HUES48 (cell line): ENCODE measurements at regions not wholly inside any gene's neighbourhood (a gene's known extent, or its start where the extent isn't known, plus 50 kb on each side); places are given as distances from the start of the nearest gene placed in this dataset.
"Not testable (repeated sequence)": the region's sequence is repeated elsewhere in the genome, so short reads cannot be mapped to it uniquely, and the experiment has no call there.

Experiments used
- H3K27ac ChIP-seq: one replicate; pipeline ENCODE4 v1.7.0; 2013; ENCODE audit warnings: low read depth, low read length, inconsistent platforms
- H3K27me3 ChIP-seq: 2 replicates; pipeline ENCODE4 v1.6.1; 2013; ENCODE audit warnings: mild to moderate bottlenecking, low read length; ENCODE audit not compliant: control insufficient read depth, insufficient read depth
- H3K36me3 ChIP-seq: 2 replicates; pipeline ENCODE4 v1.6.1; 2013; ENCODE audit warnings: low read length; ENCODE audit not compliant: control insufficient read depth, insufficient read depth
- H3K4me1 ChIP-seq: 2 replicates; pipeline ENCODE4 v1.6.1; 2013; ENCODE audit warnings: mild to moderate bottlenecking, low read length; ENCODE audit not compliant: control insufficient read depth, insufficient read depth
- H3K4me3 ChIP-seq: 2 replicates; pipeline ENCODE4 v1.5.1; 2013; ENCODE audit warnings: mild to moderate bottlenecking, low read depth, low read length
- H3K9ac ChIP-seq: 2 replicates; pipeline ENCODE4 v1.6.1; 2013; ENCODE audit warnings: mild to moderate bottlenecking, low read depth, low read length, moderate library complexity
- H3K9me3 ChIP-seq: 2 replicates; pipeline ENCODE4 v1.6.1; 2013; ENCODE audit warnings: low read length; ENCODE audit not compliant: control insufficient read depth, insufficient read depth

DNA sequence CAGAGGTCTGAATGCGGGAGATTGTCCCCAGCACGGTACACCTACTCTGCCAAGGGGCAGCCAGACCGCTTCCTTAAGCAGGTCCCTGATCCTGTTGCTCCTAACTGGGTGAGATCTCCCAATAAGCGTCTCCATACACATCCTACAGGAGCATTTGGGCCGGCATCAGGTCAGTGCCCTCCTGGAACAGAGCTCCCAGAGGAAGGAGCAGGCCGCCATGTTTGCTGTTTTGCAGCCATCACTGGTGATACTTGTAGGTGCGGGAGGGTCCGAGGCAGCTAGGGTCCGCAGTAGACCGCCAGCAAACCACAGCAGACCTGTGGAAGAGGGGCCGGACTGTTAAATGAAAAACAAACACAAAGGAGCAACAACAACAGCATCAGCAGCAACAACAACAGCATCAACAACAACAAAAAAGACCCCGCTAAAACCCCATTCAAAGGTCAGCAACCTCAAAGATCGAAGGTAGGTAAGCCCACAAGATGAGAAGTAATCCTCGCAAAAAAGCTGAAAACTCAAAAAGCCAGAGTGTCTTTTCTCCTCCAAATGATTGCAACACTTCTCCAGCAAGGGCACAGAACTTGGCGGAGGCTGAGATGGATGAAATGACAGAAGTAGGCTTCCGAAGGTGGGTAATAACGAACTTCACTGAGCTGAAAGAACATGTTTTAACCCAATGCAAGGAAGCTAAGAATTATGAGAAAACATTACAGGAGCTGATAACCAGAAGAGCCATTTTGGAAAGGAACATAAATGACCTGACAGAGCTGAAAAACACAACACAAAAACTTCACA lies 79.0 kb upstream of the CDH7 start:
- Histone ChIP-seq H3K4me3 (no peak overlapping the region), H3K9me3 (no peaks in the 10 kb centered on the region), H3K9ac (no peak overlapping the region), H3K36me3 (no peaks in the 10 kb centered on the region), H3K27me3 (no peaks in the 10 kb centered on the region), H3K27ac (no peak overlapping the region), H3K4me1 (no peaks in the 10 kb centered on the region)

DNA sequence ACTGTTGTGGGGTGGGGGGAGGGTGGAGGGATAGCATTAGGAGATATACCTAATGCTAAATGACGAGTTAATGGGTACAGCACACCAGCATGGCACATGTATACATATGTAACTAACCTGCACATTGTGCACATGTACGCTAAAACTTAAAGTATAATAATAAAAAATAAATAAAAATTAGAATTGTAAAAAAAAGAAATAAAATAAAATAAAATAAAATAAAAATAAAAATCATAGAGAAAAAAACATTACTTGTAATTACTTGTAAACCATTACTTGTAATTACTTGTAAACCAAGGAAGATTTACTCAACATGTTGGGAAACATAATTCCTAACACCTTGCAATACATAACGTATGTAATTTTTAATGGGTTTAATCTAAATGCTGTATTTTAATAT lies 80.7 kb upstream of the CDH7 start:
- H3K36me3 ChIP-seq, H3K27ac ChIP-seq, H3K9ac ChIP-seq, H3K9me3 ChIP-seq, H3K27me3 ChIP-seq, H3K4me1 ChIP-seq, H3K4me3 ChIP-seq: not testable (repeated sequence)

DNA sequence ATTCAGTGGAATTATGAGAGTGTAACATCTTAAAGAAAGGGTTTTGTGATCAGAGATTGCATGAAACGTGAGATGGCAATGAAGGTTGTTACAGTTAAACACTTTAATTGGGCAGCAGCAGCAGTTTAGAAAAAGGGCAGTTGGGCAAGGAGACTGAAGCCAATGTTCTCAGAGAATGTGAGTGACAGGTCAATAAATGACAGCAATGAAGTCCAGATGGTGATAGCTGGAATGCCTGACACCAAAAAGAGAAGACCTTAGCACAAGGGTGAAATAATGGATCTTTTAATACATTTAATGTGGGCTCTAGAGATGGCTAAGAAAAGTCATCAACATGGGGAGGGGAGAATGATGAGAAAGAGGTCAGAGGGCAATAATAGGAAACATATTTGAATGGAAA lies 89.4 kb upstream of the CDH7 start:
- Histone ChIP-seq H3K9me3 (no peaks in the 10 kb centered on the region), H3K4me3 (no peak overlapping the region), H3K9ac (no peak overlapping the region), H3K27me3 (no peaks in the 10 kb centered on the region), H3K4me1 (peaks cover 9% of the 10 kb centered on the region; the same call in 1 of the 2 replicates), H3K27ac (no peak overlapping the region), H3K36me3 (no peaks in the 10 kb centered on the region)

DNA sequence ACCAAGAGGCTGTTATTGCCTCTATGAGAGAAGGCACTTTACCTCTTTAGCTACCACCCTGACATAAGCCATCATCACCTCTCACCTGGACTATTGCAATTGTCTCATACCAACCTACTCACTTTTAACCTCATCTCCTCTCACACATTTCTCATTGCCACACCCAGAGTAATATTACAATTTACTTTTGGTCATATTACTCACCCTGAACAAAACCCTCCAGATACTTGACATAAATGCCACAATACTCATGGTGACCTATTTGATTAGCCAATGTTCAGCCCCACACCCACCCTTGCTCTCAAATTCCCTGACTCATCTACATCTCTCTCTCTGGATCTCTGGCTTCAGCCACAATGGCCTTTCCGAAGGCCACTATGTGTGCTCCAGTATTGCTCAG lies 90.9 kb upstream of the CDH7 start:
- Histone ChIP-seq H3K27ac (no peak overlapping the region), H3K27me3 (no peaks in the 10 kb centered on the region), H3K9ac (no peak overlapping the region), H3K4me3 (no peak overlapping the region), H3K4me1 (peaks cover 9% of the 10 kb centered on the region; the same call in 1 of the 2 replicates), H3K36me3 (no peaks in the 10 kb centered on the region), H3K9me3 (no peaks in the 10 kb centered on the region)

DNA sequence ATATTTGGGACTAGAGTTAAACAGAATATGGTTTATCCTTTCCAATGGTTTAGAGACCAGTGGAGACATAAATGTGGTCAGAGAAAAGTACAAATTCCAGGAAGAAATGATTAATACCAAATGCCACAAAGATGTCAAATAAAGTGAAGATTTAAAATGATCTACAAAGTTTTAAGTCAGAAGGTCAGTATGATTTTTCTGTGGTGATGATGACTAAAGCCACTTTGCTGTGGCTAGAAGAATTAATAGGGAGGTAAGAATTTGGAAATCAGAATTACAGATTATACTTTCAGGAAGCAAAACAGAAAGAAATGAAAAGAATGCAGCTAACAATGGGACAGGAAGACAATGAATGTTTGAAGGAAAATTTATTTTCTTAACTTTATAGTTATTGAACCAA lies 91.5 kb upstream of the CDH7 start:
- H3K27ac ChIP-seq: no peak overlapping the region
- no peak overlapping the region for H3K4me3 ChIP-seq
- H3K27me3 ChIP-seq: no peaks in the 10 kb centered on the region
- H3K36me3 ChIP-seq: no peaks in the 10 kb centered on the region
- H3K4me1 ChIP-seq: peaks cover 9% of the 10 kb centered on the region; the same call in 1 of the 2 replicates
- H3K9ac ChIP-seq: no peak overlapping the region
- no peaks in the 10 kb centered on the region for H3K9me3 ChIP-seq

DNA sequence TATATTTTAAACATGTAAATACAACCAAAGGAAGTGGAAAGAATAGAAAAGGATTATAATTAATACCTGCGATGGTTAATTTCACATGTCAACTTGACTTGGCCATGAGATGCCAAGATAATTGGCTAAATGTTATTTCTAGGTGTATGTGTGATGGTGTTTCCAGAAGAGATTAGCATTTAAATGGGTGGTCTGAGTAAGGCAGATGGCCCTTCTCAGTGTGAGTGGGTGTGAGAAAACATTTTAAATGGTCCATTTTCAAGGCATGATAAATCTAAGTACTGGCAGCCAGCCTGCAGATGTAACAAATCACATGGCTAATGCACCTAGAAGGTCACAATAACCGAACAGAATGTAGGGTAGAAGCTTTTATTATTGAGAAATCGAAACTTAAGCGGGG lies 99.6 kb upstream of the CDH7 start:
- H3K4me3 ChIP-seq: no peak overlapping the region
- no peak overlapping the region for H3K27ac ChIP-seq
- no peaks in the 10 kb centered on the region for H3K36me3 ChIP-seq

DNA sequence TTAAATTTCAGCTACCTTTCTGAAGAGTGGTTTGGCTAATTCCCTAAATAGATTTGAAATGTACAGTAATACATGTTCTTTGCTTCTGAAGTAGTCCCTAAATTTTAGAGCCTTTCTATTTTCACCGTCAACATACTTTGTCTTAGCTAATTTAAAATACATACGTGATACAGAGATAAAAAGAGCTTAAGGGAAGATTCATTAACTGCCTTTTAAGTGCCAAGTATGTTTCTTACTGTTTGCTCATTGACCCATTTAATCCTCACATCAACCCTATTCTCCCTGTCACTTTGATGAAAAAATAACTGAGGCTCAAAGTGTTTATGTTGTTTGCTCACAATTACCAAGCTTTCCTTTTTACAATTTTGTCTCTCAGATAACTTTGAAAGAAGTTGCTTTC lies 118.6 kb upstream of the CDH7 start:
- Histone ChIP-seq H3K4me1 (no peaks in the 10 kb centered on the region), H3K4me3 (no peak overlapping the region), H3K9ac (no peak overlapping the region), H3K9me3 (no peaks in the 10 kb centered on the region), H3K27ac (no peak overlapping the region), H3K27me3 (no peaks in the 10 kb centered on the region), H3K36me3 (no peaks in the 10 kb centered on the region)

More for the DNA sequence above, 99.6 kb upstream of the CDH7 start:
- no peaks in the 10 kb centered on the region for H3K4me1 ChIP-seq
- no peak overlapping the region for H3K9ac ChIP-seq
- no peaks in the 10 kb centered on the region for H3K27me3 ChIP-seq
- H3K9me3 ChIP-seq: no peaks in the 10 kb centered on the region; the same call in 1 of the 2 replicates

DNA sequence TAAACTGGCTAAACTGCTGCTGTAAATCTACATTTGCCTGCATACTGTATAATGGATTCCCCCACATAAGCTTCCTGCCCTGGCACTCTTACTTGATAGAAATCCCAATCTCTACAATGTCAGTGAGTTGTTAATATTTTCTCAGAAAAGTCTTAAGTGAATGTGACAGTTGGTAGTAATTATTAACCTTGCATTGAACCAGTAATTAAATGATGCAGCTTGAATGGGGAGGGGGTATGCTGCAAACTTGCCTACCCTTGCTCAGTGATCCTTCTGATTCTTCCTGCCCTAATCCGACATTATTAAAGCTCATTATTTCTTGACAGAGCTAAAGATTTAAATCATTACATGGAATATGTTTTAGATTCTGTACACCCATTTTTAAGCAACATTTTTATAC lies 119.0 kb upstream of the CDH7 start:
- H3K9ac ChIP-seq: no peak overlapping the region
- H3K4me3 ChIP-seq: no peak overlapping the region
- no peaks in the 10 kb centered on the region for H3K27me3 ChIP-seq
- H3K9me3 ChIP-seq: no peaks in the 10 kb centered on the region
- H3K4me1 ChIP-seq: no peaks in the 10 kb centered on the region
- no peak overlapping the region for H3K27ac ChIP-seq
- H3K36me3 ChIP-seq: no peaks in the 10 kb centered on the region

DNA sequence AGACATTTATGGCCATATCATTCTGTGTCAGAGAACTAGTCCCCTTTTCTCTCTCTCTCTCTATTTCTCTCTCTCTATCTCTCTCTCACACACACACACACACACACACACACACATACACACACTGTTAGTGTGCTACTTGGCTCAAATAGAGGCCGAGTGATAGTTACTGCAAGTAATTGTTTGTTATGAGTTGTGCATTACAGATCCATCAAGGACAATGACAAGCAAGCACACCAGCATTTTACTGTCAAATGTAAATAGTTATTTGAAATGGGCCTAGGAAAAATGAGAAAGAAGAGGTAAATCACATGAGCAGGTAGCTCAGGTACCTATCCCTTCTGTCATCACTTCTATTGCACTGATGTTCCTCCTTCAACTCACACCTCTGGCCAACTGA lies 122.4 kb upstream of the CDH7 start:
- no peak overlapping the region for H3K9ac ChIP-seq
- H3K9me3 ChIP-seq: no peaks in the 10 kb centered on the region
- H3K27ac ChIP-seq: no peak overlapping the region
- no peaks in the 10 kb centered on the region for H3K4me1 ChIP-seq
- H3K27me3 ChIP-seq: no peaks in the 10 kb centered on the region
- no peaks in the 10 kb centered on the region for H3K36me3 ChIP-seq
- H3K4me3 ChIP-seq: no peak overlapping the region

DNA sequence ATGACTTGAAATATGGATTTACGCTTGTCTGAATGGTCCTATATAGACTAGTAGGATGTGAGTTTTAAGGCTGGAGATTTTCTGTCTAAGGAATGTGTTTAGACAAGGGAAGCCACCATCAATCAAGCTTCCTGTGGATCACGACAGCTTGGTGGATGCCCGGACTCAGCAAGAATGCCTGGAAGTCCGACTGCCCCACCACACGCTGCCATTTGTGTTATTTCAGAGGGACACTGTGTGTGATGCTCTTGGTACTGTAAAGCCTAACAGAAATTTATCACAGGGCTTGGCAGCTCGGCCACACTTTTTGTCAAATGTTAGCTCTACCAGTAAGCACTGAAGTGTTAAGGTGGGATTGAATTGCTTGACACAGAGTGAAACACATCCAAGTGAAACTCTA lies 127.1 kb upstream of the CDH7 start:
- H3K36me3 ChIP-seq: no peaks in the 10 kb centered on the region
- H3K9me3 ChIP-seq: no peaks in the 10 kb centered on the region
- H3K4me3 ChIP-seq: no peak overlapping the region
- H3K27me3 ChIP-seq: no peaks in the 10 kb centered on the region
- H3K27ac ChIP-seq: no peak overlapping the region
- no peaks in the 10 kb centered on the region for H3K4me1 ChIP-seq
- no peak overlapping the region for H3K9ac ChIP-seq

DNA sequence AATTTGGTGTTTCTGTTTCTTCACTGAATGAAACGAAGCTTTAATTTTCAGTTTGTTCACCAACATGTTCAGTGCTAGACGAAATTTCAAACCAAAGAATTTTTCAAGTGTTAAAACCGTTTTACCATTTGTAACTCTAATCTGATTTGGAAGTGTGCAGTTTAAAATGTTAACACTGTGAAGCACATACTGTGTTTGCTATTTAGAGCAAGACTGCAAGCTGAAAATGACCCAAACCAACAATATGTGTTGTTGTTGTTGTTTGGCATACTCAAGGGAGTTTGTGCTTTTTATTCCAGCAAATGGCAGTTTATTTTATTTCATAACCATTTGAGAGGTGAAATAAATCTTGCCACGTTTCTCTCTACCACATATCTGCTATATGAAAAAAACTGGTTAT lies 128.4 kb upstream of the CDH7 start:
- no peaks in the 10 kb centered on the region for H3K4me1 ChIP-seq
- H3K9me3 ChIP-seq: no peaks in the 10 kb centered on the region
- no peak overlapping the region for H3K9ac ChIP-seq
- H3K36me3 ChIP-seq: no peaks in the 10 kb centered on the region
- H3K4me3 ChIP-seq: no peak overlapping the region
- H3K27me3 ChIP-seq: no peaks in the 10 kb centered on the region
- no peak overlapping the region for H3K27ac ChIP-seq
